NOMO-1 treated with dmso at 0.1 percent for 144 hours (cell line): ENCODE measurements at regions not wholly inside any gene's neighbourhood (a gene's known extent, or its start where the extent isn't known, plus 50 kb on each side); places are given as distances from the start of the nearest gene placed in this dataset.

ENCODE experiments used
- DNase-seq: peaks from one replicate; lab custom pipeline; 2025; ENCODE audit not compliant: unreplicated experiment; lab: John Stamatoyannopoulos, UW

GRCh38 chr6:44559486-44560270 lies 172.2 kb downstream of the CDC5L start:
- DNase-seq, result no peak

- no peak for DNase-seq
Measured at GRCh38 chr6:44560458-44561059, 173.1 kb downstream of the CDC5L start.

- peak; percentile 50 for DNase-seq
Measured at GRCh38 chr6:44561060-44561623, 173.6 kb downstream of the CDC5L start.

- no peak for DNase-seq
Measured at GRCh38 chr6:44561832-44562665, 174.5 kb downstream of the CDC5L start.

GRCh38 chr6:44563397-44563796 lies 175.9 kb downstream of the CDC5L start:
- DNase-seq, result no peak

- DNase-seq, result no peak
Measured at GRCh38 chr6:44564906-44565524, 177.5 kb downstream of the CDC5L start.

GRCh38 chr6:44567406-44567805 lies 179.9 kb downstream of the CDC5L start:
- no peak for DNase-seq

GRCh38 chr6:44569131-44569530 lies 181.6 kb downstream of the CDC5L start:
- no peak for DNase-seq

GRCh38 chr6:44569931-44570385 lies 182.5 kb downstream of the CDC5L start:
- DNase-seq, result peak; percentile 88

- DNase-seq, result no peak
Measured at GRCh38 chr6:44571510-44571909, 184.0 kb downstream of the CDC5L start.

GRCh38 chr6:44572346-44572745 lies 184.8 kb downstream of the CDC5L start:
- DNase-seq, result no peak

GRCh38 chr6:44575644-44576043 lies 188.1 kb downstream of the CDC5L start:
- no peak for DNase-seq

- DNase-seq, result no peak
Measured at GRCh38 chr6:44576132-44576631, 188.7 kb downstream of the CDC5L start.

- no peak for DNase-seq
Measured at GRCh38 chr6:44580901-44581300, 193.4 kb downstream of the CDC5L start.

GRCh38 chr6:44582930-44583329 lies 195.4 kb downstream of the CDC5L start:
- no peak for DNase-seq

- DNase-seq, result no peak
Measured at GRCh38 chr6:44590471-44590870, 203.0 kb downstream of the CDC5L start.

- DNase-seq, result peak; percentile 76
Measured at GRCh38 chr6:44593539-44593944, 206.0 kb downstream of the CDC5L start.

- DNase-seq, result peak; percentile 10
Measured at GRCh38 chr6:44594481-44594880, 207.0 kb downstream of the CDC5L start.

- DNase-seq, result peak; percentile 24
Measured at GRCh38 chr6:44598679-44599078, 211.2 kb downstream of the CDC5L start.

GRCh38 chr6:44599672-44600071 lies 212.2 kb downstream of the CDC5L start:
- DNase-seq, result no peak
